Neural progenitor cell (in vitro differentiated cells): ENCODE measurements at regions not wholly inside any gene's neighbourhood (a gene's known extent, or its start where the extent isn't known, plus 50 kb on each side); places are given as distances from the start of the nearest gene placed in this dataset.

Experiments used
- EZH2 ChIP-seq: fragments of 200-600 bp; sonication (generic); IDR thresholded peaks from 2 replicates; pipeline ENCODE4 v1.6.1; 2017; ENCODE audit warnings: antibody characterized with exemption, mild to moderate bottlenecking, moderate library complexity
- TF ChIP-seq, protein P1 (sequence below): fragments of 200-600 bp; sonication (generic); IDR thresholded peaks from 2 replicates; pipeline ENCODE4 v1.5.1; 2017; ENCODE audit warnings: antibody characterized with exemption, mild to moderate bottlenecking

DNA sequence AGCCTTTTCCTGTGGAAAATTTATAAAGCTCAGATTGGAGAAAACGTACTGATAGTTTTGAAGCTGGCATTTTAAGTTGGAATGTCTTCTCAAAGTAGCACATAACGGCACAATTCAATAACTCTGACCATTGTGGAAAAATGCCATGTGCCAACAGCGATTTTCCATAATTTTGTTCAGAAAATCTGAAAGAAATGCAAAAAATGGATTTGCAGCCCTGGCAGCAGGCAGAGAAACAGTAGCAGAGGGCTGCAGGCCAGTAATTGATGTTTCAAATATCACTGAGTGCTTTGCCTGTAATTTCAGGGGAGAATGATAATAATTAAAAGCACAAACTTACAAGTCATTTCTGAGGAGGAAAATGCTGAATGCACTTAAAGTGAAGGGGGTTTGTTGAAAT, 507.4 kb downstream of the MAFB start:
- TF ChIP-seq, protein P1, sequence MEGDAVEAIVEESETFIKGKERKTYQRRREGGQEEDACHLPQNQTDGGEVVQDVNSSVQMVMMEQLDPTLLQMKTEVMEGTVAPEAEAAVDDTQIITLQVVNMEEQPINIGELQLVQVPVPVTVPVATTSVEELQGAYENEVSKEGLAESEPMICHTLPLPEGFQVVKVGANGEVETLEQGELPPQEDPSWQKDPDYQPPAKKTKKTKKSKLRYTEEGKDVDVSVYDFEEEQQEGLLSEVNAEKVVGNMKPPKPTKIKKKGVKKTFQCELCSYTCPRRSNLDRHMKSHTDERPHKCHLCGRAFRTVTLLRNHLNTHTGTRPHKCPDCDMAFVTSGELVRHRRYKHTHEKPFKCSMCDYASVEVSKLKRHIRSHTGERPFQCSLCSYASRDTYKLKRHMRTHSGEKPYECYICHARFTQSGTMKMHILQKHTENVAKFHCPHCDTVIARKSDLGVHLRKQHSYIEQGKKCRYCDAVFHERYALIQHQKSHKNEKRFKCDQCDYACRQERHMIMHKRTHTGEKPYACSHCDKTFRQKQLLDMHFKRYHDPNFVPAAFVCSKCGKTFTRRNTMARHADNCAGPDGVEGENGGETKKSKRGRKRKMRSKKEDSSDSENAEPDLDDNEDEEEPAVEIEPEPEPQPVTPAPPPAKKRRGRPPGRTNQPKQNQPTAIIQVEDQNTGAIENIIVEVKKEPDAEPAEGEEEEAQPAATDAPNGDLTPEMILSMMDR, result no peak
- no peak for TF ChIP-seq EZH2
